Stimulated activated CD8-positive, alpha-beta memory T cell treated with anti-CD3 and anti-CD28 coated beads, Interleukin-7, amount 100 ng/mL, for 48 hours (primary cell): ENCODE measurements at regions not wholly inside any gene's neighbourhood (a gene's known extent, or its start where the extent isn't known, plus 50 kb on each side); places are given as distances from the start of the nearest gene placed in this dataset.

Experiments
- DNase-seq, 2 donors: peaks; one replicate each; pipeline ENCODE4 v3.0.0-alpha.2; 2020; ENCODE audit warnings: low read depth in 1 of 2; ENCODE audit errors: extremely low read depth in 1 of 2

DNA sequence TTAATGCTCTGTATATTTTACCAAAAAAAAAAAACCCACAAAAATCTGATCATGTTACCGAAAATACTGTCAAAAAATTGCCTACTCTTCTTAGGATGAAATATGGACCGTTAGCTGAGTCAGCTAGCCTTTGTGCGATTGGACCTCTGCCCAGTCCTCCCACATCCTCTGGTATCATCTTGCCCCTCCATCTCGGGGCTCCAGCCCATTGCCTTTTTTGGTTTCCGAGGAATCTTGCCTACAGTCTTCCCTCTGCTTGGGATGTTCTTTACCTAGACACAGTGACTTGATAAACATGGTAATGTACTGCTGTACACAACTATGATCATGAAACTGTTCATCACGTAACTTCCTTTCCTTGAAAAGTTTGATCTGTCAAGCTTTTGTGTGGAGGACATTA, 371.4 kb downstream of the SV2B start:
- DNase-seq, result no peak

DNA sequence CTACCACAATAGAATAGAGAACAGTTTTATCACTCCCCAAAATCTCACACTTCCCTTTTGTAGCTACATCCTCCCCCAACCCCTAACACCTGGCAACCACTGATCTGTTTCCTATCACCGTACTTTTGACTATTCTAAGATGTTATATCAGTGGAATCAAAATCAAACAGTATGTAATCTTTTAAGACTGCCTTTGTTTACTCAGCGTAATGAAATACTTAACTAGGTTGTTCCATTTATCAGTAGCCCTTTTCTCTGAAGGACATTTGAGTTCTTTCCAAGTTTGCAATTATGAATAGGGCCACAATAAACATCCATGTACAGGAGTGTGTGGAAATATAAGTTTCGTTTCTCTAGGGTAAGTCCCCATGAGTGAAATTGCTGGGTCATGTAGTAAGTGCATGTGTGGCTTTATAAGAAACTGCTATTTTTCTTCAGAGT, 372.3 kb downstream of the SV2B start:
- no peak for DNase-seq

DNA sequence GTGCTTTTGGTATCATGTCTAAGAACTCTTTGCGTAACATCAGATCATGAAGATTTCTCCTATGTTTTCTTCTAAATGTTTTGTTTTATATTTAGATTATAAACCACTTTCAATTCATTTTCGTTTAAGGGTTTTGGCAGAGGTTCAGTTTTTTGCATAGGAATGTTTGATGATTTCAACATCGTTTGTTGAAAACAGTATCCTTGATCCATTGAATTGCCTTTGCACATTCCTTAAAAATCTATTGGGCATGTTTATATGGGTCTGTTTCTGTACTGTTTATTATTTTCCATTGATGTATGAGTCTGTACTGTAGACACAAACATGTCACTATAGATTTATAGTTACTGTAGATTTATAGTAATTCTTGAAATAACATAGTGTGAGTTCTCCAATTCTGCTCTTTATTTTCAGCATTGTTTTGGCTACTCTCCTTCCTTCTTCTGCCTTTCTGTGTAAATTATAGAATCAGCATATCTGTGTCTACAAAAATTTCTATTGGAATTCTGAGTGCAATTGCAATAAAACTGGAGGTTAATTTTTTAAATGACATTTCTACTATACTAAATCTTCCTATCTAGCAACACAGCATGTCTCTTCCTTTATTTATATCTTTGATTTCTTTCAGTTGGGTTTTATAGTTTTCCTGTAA, 374.0 kb downstream of the SV2B start:
- DNase-seq, result no peak

DNA sequence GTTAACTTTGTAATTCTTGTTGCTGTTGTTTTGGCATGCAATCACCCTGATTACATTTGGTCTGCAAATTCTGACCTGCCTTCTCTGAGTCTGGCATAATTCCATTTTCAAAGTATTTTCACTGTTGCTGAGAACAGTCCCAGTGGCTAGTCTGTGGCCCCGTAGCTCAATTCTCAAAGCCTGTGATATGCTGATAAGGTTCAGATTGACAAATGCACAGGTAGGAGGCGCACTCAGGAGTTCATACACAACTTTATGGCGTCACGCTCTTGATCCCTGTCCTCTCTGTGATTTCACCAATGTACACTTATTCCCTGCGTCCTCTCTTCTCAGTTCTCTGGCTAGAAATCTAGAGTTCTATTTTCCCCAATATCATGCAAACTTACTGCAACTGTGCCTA, 376.6 kb upstream of the SLCO3A1 start:
- no peak for DNase-seq

DNA sequence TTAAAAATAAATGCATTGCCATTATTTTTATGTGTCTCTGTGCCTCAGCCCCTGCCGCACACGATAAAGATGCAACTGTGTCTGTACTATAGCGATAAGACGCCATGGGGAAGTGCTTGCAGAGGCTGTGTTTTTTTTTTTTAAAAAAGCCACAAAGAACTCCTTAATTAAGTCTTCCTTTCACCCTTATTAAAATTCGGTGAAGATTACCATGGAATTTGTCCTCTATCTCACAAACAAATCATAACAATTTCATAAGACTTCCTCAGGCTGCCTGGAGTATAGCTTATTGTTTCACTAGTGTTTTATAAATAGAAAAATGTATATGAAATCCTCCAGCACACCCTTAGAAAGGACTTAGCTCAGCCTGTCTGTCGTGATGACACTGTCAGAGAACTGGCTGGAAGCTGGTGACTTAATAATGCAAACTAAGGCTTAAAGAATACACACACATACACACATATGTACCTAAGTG, 374.8 kb upstream of the SLCO3A1 start:
- no peak for DNase-seq

DNA sequence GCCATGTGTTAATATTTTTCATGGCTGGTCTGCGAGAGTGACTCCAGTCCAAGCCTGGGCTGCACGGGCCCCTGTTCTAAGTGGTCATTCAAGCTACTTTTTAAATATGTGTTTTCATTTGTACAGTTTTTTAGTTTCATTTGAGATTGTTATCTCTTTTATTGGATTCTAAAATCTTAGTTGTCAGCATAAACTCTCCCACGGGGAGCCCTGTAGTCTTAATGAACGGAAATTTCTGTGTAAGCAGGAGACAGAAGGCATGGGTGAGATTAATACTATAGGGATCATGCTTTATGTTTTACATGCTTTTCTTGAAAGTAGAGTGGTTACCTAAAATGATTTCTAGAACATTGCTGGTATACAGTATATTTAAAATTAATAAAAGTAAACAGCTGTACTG, 373.1 kb upstream of the SLCO3A1 start:
- no peak for DNase-seq

DNA sequence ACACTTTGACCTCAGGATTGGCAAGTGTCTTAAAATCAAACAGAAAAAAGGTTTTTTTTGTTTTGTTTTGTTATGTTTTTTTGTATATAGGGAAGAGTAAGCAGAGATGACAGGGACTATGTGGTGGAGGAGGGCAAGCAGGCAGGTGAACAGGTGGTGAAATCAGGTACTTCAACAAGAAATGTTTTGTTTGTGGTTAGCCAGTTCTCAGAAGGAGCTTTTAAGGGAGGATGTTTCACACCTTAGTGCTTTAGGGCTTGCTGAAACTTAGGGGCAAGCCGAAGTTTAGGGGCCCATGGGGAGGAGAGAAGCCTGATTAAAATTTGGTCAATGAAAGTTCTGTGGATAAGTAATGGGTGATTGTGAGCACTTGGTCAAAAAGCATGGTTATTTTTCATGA, 370.7 kb upstream of the SLCO3A1 start:
- DNase-seq, result no peak

DNA sequence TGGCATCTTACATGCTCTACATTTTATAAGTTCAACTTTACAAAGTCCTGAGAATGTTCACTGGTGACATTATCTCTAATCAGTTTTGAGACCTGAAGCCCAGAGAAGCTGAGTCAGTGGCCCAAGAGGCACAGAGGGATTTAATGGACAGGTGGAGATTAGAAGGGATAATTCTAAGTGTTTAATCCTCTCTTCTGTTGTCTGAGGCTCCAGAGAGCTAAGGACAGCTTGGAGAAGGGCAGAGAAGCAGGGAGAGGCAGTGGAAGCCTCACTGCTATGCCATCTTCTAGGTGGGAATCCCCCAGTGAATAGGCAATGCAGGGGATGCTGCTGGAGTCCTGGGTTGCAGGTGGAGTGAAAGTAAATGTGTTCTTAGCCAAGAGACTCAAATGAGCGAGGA, 369.4 kb upstream of the SLCO3A1 start:
- no peak for DNase-seq

DNA sequence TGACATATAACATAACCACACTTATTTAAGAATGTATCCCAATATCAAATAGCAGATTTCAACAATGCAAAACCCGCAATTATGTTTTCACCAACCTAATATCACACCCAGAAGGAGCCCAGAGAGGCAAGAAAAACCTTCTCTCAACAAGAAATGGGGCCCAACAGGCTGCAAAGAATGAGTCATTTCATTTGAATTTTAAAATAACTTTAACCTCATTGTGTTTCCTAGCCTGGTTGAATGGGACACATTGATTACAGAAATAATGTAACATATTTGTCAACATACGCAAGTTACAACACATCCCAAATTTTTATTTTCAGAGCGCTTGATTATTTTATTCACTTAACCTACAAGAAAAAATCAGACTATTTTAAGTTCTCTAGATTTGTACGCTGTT, 365.1 kb upstream of the SLCO3A1 start:
- DNase-seq, result no peak

DNA sequence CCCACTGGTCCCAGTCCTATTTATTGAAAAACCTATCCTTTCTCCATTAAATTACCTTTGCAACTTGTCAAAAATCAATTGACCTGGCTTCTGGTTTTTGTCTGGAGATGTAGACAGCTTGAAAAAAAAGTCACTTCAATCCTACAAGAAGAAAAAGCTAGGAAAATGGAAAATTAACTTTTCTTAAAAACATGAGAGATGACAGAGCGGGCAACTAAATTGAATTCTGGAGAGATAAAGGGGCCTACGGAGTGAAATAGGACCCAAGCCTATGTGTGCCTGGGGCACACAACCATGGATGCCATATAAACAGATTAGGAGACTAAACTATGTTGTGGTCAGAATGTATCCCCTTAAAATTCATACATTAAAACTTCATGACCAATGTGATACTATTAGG, 363.3 kb upstream of the SLCO3A1 start:
- DNase-seq, result no peak

DNA sequence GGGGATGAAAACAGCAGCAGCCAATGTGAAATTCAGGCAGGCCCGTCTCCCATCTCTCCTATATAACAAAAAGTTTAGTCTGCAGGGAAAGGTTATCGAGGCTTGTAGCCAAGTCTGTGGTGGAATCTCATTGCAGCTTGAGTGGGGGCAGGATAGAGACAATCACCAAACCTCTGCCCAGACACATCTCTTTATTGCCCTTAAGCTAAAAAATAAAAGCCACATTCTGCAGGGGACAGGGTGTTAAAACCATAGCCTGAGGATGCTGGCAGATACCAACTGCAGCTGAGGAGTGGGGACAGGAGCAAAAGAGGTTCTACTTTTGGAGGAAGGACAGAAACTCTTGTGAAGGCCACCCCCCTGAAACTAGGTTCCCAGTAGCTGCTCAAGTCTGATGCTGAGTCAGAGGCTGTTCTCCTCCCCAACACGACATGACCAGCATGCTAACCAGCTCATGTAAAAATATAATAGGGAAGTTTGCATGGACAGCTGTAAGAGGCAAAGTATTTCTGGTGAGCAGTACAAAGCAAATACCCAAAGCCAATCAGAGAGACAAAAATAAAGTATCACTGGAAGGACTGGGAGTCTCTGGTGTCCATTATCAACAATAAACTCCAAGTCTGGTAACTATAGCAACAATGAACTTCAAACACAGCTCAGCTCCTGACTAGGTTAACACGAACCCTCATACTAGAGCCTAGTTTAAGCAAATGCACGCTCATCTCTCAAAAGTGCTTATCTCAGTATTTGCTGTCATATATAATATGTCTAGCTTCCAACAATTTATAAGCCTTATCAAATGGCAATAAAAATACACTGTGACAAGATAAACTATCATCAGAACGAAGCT, 362.2 kb upstream of the SLCO3A1 start:
- no peak for DNase-seq

DNA sequence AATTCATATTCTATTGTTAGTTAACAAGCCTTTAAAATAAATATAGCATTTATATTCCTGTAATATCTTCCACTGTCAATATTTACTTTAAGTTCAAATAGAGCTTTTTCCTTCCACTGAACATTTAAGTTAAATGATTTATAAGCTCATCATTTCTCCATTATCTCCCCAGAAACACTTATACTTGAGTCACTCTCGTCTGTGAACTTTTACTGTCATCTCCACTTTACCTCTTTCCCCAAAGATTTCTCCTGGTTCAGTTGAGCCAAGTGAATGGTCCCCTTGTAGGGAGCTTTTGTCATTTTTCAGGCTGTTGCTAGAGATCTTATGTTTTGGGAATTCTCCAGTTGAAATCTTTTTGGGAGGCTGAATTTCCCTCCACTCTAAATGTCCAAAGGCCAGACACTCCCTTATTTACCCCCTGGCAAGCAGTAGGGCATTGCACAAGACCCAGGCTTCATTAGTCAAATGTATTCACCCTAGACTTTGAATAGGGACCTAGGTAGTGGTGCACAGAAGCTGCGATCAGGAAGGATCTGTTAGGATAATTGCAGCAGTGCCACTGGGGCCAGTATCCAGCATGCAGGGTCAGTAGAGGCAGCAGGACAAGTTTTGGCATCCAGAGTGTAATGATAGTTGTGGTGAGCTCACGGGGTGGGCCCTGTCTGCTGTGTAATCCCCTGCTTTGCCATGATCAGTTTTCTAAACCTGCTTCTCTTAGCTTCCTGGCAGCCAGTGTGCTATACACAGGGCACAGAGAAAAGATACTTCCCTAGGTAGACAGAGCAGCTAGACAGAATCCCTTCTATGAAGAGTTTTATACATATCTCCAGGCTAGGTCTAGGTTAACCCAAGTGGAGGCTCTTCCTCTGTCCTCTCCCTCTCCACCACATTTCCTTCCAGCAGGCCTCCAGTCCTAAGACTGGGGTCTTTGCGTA, 356.5 kb upstream of the SLCO3A1 start:
- DNase-seq, result no peak

DNA sequence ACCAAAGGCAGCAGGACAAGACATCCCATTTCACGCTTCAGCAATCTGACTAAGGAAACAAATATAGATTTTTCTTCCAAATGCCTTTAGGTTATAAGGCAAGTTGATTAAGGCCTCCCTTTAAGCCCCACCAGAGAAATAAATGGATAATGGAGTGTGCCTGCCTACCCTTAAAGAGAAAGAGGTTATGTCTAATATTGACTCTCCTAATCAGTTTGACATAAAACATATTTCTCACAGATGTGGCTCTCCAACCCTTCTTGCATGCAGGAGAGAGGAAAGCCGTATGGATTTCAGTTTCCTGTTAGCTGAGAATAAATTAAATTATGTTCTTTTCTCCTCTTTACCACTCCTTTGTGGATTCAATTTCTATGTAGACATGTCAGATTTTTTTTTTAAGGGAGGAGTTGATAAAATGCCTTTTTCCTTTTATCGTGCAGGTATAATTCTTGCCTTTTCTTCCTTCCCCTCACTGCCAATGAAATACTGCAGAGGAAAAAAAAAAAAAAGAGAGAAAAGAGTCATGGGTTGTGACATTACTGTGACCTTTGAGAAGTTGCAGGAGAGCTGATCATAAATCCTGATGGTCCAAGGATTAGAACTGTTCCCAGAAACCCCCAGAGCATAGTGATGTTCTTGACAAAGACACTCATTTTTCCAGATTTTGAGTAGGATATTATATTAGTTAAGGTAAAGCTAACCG, 355.3 kb upstream of the SLCO3A1 start:
- no peak for DNase-seq

DNA sequence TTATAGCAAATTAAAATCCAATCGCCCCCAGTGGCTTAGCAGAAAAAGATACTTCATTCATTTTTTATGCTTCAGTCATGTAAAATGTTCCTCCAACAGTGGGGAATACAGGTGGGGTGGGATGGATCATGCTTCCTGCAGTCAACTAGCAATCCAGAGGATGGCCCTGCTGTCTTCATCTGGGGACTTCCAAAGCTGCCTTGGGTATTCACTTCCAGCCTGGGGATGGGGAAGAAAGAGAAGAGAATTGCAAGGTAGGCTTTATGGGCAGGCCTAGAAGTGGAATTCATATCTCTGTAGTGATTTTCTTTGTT, 354.8 kb upstream of the SLCO3A1 start:
- DNase-seq, result no peak

DNA sequence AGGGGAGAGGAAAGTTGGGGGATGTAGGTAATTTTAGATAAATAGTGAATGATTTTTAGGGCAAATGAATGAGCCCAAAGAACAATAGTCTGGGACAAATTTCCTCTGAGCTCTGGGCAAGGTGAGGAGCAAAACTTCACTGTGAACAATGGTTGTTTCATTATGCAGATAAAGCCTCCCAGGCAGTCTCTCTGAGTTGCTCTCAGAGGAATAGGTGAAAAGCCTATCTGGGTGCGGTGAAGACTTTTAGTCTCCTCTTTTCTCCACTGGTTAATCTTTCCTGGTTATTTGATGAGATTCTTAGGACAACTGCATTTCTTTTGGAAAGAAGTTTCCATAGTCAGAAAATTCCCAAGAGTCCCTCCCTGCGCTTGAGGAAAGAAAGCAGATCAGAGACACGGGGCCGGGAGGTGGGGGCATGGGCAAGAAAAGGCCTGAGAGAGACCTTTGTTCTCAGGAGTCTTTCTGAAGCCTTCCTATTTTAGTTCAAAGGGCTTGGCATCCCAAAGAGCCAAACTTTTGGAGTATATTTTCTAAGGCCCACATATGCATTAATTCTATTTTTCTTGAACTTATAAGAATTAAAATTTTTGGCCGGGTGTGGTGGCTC, 353.6 kb upstream of the SLCO3A1 start:
- DNase-seq, result no peak

DNA sequence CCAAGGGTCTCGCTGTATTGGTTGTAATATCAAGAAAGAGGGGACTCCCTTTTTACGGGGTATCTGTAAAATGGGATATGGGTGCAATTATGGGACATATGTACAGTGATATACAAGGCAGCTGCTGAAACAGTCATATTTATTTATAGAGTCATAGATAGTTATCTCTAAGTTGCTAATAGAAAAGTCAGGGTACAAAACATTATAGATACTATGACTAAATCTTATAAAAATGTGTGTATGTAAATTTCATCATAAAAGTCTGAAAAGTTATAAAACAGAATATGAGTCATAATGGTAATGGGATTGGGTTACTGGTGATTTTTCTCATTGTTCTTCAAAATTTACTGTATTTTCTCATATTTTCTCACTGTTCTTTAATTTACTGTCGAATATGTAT, 344.9 kb upstream of the SLCO3A1 start:
- DNase-seq, result no peak

DNA sequence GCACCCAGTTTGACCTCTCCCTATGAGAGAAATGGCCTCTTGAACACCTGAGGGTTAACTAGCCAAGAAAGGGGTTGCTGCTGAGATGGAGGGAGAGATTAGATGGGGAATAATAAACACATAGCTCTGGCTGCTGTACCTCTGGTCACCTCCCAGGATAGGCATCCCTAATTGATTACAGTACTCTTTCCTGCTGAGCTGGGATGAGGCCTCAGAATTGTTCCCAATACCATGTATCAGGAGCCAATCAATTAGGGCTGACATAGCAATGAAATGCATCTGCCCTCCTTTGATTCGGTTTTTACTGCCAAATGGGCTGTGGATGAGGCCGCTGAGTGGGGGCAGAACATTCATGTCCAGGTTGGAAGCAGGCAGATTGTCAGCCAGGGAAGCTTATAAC, 339.4 kb upstream of the SLCO3A1 start:
- no peak for DNase-seq

DNA sequence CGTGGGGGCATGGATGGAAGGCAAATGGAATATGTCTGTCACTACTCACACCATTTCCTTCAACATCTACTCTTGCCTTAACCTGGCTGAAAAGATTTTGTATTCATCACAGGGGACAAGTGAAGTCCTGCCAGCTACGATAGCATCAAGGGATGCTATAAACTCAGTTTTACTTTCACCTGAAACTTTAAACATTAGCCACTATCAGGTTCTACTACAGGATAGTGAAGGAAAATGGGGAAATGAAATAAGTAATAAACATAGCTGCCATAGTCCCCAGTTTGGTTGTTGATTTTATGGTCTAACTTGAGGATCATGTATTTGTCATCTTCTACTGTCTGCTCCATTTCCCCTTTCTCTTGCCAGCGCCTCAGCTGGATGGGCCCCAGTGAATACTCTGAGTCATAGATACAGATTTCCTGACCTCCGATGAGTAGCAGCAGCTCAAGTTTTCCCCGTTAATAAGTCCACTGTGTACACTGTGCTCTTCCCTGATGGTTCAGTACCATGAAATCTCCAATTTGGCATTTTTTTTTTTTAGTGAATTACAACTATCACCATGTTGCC, 338.2 kb upstream of the SLCO3A1 start:
- no peak for DNase-seq

DNA sequence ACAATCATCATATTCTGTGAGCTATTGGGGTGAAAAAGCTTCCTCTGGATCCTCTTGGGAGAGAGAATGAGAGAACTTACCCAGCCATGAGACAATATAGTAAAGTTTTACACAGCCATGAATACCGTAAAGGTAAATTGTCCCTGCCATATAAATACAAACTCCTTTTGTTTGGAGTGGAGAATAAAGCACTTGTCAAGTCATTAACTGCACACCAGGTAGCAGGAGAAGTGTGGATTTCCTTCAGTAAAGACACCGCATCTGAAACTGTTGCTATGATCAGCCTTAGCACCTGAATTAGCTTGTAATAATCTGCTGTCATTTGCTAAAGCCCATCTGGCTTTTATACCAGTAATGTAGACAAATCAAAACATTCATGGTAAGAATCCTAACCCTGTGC, 336.6 kb upstream of the SLCO3A1 start:
- no peak for DNase-seq
